ENCODE measurements at regions not wholly inside any gene's neighbourhood (a gene's known extent, or its start where the extent isn't known, plus 50 kb on each side); places are given as distances from the start of the nearest gene placed in this dataset.

DNA sequence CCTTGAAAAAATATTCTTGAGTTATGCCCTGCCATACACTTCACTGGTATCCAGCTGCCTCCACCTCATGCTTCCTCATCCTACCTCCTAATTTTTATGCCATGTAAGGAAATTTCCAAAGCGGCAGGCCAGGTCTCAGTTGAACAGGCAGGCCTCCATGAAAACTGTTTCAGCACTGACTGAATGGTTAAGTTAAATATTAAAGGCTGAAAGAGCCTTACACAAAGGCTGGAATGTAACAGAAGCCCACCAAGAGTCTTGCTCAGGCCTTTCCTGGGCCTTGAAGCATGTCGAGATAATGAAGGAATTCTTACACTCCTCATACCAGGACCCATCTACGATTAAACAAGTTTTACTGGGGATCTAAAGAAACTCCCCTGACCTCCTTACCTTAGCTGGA, 359.6 kb upstream of the NOCT start:
- no TSS peak for BruUV-seq (replicated peaks)
- TF ChIP-seq, protein P1, sequence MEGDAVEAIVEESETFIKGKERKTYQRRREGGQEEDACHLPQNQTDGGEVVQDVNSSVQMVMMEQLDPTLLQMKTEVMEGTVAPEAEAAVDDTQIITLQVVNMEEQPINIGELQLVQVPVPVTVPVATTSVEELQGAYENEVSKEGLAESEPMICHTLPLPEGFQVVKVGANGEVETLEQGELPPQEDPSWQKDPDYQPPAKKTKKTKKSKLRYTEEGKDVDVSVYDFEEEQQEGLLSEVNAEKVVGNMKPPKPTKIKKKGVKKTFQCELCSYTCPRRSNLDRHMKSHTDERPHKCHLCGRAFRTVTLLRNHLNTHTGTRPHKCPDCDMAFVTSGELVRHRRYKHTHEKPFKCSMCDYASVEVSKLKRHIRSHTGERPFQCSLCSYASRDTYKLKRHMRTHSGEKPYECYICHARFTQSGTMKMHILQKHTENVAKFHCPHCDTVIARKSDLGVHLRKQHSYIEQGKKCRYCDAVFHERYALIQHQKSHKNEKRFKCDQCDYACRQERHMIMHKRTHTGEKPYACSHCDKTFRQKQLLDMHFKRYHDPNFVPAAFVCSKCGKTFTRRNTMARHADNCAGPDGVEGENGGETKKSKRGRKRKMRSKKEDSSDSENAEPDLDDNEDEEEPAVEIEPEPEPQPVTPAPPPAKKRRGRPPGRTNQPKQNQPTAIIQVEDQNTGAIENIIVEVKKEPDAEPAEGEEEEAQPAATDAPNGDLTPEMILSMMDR (IDR thresholded peaks at IDR 0.05; ENCODE audit: unreplicated experiment) = no peak
- Mint-ChIP-seq H3K4me1 (ENCODE audit: low read depth, unreplicated experiment) (no peaks in the 10 kb centered on the region), H3K27ac (ENCODE audit: unreplicated experiment) (no peak overlapping the region), H3K27me3 (ENCODE audit: unreplicated experiment) (no peaks in the 10 kb centered on the region), H3K9me3 (ENCODE audit: low read depth, unreplicated experiment) (peaks cover 3% of the 10 kb centered on the region), H3K4me3 (ENCODE audit: low read depth, unreplicated experiment) (no peak overlapping the region), H3K36me3 (ENCODE audit: insufficient read depth, unreplicated experiment) (no peaks in the 10 kb centered on the region)
- intact Hi-C loops (cut with micrococcal nuclease; ENCODE audit: unreplicated experiment) = no loop called here
- no peak for DNase-seq
- CTCF ChIA-PET = interaction anchor here (0.6 kb wide), 1 partner anchor 47 kb away, joined by 8 read pairs; no protein-coding TSS in a partner anchor

DNA sequence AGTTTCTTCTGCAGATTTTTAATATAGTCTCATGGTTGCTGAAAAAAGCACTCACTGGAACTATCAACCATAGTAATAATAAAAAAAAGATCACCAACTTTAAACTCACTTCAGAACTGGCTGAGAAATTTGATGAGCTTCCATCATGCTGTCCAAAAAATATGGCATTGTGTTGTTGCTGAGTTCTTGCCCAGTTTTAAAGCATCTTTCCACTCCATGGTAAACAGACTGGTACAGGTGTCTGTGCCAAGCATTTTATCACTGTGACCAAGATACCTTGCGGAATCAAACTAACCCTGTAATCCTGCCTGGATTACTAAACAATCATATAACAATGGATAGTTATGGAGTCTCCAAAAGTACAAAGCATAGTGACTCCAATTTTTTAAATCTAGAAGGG, 360.3 kb upstream of the NOCT start:
- H3K9me3 Mint-ChIP-seq (ENCODE audit: low read depth, unreplicated experiment) = peaks cover 3% of the 10 kb centered on the region
- TF ChIP-seq, protein P1 (IDR thresholded peaks at IDR 0.05; ENCODE audit: unreplicated experiment) = no peak
- intact Hi-C loops (cut with micrococcal nuclease; ENCODE audit: unreplicated experiment) = no loop called here

DNA sequence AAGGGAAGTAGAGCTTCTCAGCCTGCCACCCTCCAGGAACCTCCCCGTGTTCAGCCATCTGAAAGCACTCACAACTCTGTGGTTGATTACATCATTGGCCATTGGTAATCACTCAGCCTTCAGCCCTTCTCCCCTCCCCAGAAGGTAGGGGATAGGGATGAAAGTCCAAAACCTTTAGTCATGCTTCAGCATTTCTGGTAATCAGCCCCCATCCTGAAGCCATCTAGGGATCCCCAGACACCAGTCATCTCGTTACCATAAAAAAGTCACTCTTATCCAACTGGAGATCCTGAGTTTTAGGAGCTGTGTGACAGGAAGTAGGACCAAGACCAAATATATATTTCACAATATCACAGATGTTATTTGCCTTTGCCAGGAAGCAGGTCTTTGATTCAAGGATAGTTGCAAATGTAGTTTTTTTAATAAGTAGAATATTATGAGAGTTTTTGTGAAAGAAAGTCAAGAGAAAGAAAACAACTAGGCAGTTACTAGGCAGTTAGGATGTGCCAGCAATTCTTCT, 364.6 kb upstream of the NOCT start:
- TF ChIP-seq, protein P1 (IDR thresholded peaks at IDR 0.05; ENCODE audit: unreplicated experiment) = no peak
- Mint-ChIP-seq H3K27ac (ENCODE audit: unreplicated experiment) (no peak overlapping the region), H3K4me1 (ENCODE audit: low read depth, unreplicated experiment) (no peaks in the 10 kb centered on the region), H3K36me3 (ENCODE audit: insufficient read depth, unreplicated experiment) (no peaks in the 10 kb centered on the region), H3K4me3 (ENCODE audit: low read depth, unreplicated experiment) (no peak overlapping the region), H3K9me3 (ENCODE audit: low read depth, unreplicated experiment) (peaks cover 3% of the 10 kb centered on the region), H3K27me3 (ENCODE audit: unreplicated experiment) (no peaks in the 10 kb centered on the region)
- intact Hi-C loops (cut with micrococcal nuclease; ENCODE audit: unreplicated experiment) = no loop called here
- DNase-seq = peak; percentile 30
- CTCF ChIA-PET = interaction anchor here (1.2 kb wide), 1 partner anchor 831 kb away, joined by 3 read pairs; no protein-coding TSS in a partner anchor
- BruUV-seq (replicated peaks) = no TSS peak

More for the DNA sequence above, 360.3 kb upstream of the NOCT start:
- CTCF ChIA-PET = interaction anchor here (0.6 kb wide), 1 partner anchor 46 kb away, joined by 8 read pairs; no protein-coding TSS in a partner anchor
- H3K4me1 Mint-ChIP-seq (ENCODE audit: low read depth, unreplicated experiment) = no peaks in the 10 kb centered on the region
- BruUV-seq (replicated peaks) = no TSS peak
- no peaks in the 10 kb centered on the region for H3K27me3 Mint-ChIP-seq (ENCODE audit: unreplicated experiment)
- no peak overlapping the region for H3K27ac Mint-ChIP-seq (ENCODE audit: unreplicated experiment)
- no peak overlapping the region for H3K4me3 Mint-ChIP-seq (ENCODE audit: low read depth, unreplicated experiment)
- H3K36me3 Mint-ChIP-seq (ENCODE audit: insufficient read depth, unreplicated experiment) = no peaks in the 10 kb centered on the region
- no peak for DNase-seq

DNA sequence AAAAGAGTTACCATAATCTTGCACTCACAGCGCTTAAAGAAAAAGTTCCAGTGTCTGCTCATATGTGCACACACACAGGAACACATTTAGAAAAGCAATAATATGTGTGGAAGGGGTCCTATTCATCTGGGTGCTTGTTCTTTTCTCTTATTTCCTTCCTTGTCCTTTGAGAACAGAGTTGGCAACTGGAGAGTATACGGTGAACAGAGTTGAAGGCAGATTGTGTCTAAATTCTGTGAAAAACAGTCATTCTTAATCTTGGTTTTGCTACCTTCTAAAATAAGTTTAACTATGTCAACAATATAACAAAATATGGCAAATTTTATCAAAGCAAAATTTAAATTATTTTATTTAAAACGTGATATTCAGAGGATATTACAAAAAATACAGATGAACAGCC, 365.1 kb upstream of the NOCT start:
- CTCF ChIA-PET = interaction anchor here (1.2 kb wide), 1 partner anchor 830 kb away, joined by 3 read pairs; no protein-coding TSS in a partner anchor
- DNase-seq = no peak
- BruUV-seq (replicated peaks) = no TSS peak
- H3K27ac Mint-ChIP-seq (ENCODE audit: unreplicated experiment) = no peak overlapping the region
- intact Hi-C loops (cut with micrococcal nuclease; ENCODE audit: unreplicated experiment) = no loop called here
- TF ChIP-seq, protein P1 (IDR thresholded peaks at IDR 0.05; ENCODE audit: unreplicated experiment) = no peak
- H3K9me3 Mint-ChIP-seq (ENCODE audit: low read depth, unreplicated experiment) = peaks cover 3% of the 10 kb centered on the region
- no peaks in the 10 kb centered on the region for H3K4me1 Mint-ChIP-seq (ENCODE audit: low read depth, unreplicated experiment)
- no peaks in the 10 kb centered on the region for H3K36me3 Mint-ChIP-seq (ENCODE audit: insufficient read depth, unreplicated experiment)
- H3K4me3 Mint-ChIP-seq (ENCODE audit: low read depth, unreplicated experiment) = no peak overlapping the region
- no peaks in the 10 kb centered on the region for H3K27me3 Mint-ChIP-seq (ENCODE audit: unreplicated experiment)

Data from Calu3 (cell line).